Urinary bladder (tissue), 3 donors: ENCODE measurements at regions not wholly inside any gene's neighbourhood (a gene's known extent, or its start where the extent isn't known, plus 50 kb on each side); places are given as distances from the start of the nearest gene placed in this dataset.
A peak's percentile ranks its signal among the peaks of the same experiment; 100 is the strongest.
"Not testable (repeated sequence)": the region's sequence is repeated elsewhere in the genome, so short reads cannot be mapped to it uniquely, and the experiment has no call there.

Experiments used
- DNase-seq: peaks from one replicate; pipeline ENCODE4 v3.0.0-alpha.2; 2015; ENCODE audit errors: extremely low spot score
- H3K27ac ChIP-seq: one replicate; pipeline ENCODE4 v1.5.1; 2013; ENCODE audit warnings: low read depth, mild to moderate bottlenecking, moderate library complexity
- H3K36me3 ChIP-seq: one replicate; pipeline ENCODE4 v1.6.1; 2013; ENCODE audit warnings: mild to moderate bottlenecking, moderate library complexity; ENCODE audit not compliant: insufficient read depth
- H3K4me1 ChIP-seq: one replicate; pipeline ENCODE4 v1.6.1; 2013; ENCODE audit warnings: mild to moderate bottlenecking, moderate library complexity; ENCODE audit not compliant: insufficient read depth
- H3K4me3 ChIP-seq: one replicate; pipeline ENCODE4 v1.5.1; 2013; ENCODE audit warnings: low read depth, low read length
- WGBS: extraction: QIAGEN DNeasy Blood & Tissue Kit; methylation state at CpG from one replicate; pipeline ENCODE4 v1.1.7; 2013; 5-methylcytosine and 5-hydroxymethylcytosine counted together
- donor health status: healthy with polysubstance abuse.
- donor health status: healthy.

- Histone ChIP-seq H3K27ac (no peak overlapping the region), H3K4me3 (no peak overlapping the region), H3K4me1 (no peaks in the 10 kb centered on the region), H3K36me3 (no peaks in the 10 kb centered on the region)
- WGBS: 52% methylated on average over 5 of the region's 5 CpGs
- DNase-seq: no peak
Observed at GRCh38 chr15:93973287-93973686, 258.1 kb upstream of the MCTP2 start.

DNA sequence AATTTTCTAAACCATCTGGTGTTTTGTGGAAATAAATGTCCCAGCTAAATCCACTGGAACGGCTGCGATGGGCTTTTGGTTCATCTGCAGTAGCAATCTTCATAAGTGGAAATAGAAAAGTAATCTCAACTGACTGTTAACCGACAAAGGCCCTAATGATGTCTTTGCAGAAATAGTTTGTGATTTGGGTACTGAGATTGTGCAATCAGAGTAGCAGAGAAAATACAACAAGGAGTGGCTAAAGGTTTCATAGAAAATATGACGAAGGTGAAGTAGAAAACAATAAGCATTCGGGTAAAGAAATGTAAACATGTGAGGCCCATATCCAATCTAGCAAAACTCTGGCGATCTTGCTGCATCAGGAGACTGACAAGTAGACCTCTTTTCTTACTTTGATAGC is 262.6 kb upstream of the MCTP2 start:
- H3K4me3 ChIP-seq: no peak overlapping the region
- H3K27ac ChIP-seq: no peak overlapping the region
- H3K4me1 ChIP-seq: no peaks in the 10 kb centered on the region
- DNase-seq: no peak
- no peaks in the 10 kb centered on the region for H3K36me3 ChIP-seq
- 75% methylated on average over 6 of the region's 6 CpGs for WGBS

DNA sequence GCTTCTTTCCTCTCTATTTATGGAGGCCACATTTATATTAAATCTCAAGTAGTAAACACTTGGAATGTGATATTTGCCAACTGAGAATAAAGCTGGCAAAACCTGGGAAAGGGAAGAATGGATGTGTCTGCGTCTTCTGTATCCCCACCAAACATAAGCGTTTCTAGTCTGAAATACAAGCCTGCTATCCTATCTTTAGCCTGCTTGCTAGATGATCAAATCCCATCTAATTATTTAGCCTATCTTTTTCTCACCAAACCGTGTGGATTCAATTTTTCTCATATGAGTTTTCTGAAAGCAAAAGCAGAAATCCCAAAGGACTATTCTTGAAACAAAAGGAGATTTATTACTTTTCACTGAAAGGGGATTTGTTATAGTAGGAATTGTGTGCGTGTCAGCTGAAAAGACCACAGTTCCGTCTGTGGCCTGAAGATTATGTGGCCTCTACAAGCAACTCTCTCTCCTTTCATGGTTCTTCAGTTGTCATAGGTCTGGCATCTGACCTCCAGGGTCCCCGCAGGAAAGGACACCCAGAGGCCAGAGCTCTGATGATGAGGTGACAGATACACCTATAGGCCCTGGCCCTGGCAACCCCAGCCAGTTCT is 266.0 kb upstream of the MCTP2 start:
- H3K4me3 ChIP-seq: no peak overlapping the region
- H3K4me1 ChIP-seq: no peaks in the 10 kb centered on the region
- 67% methylated on average over 6 of the region's 6 CpGs for WGBS
- no peaks in the 10 kb centered on the region for H3K36me3 ChIP-seq
- no peak for DNase-seq
- no peak overlapping the region for H3K27ac ChIP-seq

GRCh38 chr15:93954985-93955571 is 276.3 kb upstream of the MCTP2 start:
- Histone ChIP-seq H3K4me3 (no peak overlapping the region), H3K4me1 (peaks cover 2% of the 10 kb centered on the region), H3K27ac (no peak overlapping the region), H3K36me3 (no peaks in the 10 kb centered on the region)
- WGBS: 44% methylated on average over 8 of the region's 8 CpGs
- DNase-seq: no peak

GRCh38 chr15:93948726-93949125 is 282.6 kb upstream of the MCTP2 start:
- Histone ChIP-seq H3K4me3 (no peak overlapping the region), H3K27ac (no peak overlapping the region), H3K36me3 (no peaks in the 10 kb centered on the region), H3K4me1 (no peaks in the 10 kb centered on the region)
- 22% methylated on average over 8 of the region's 8 CpGs for WGBS
- no peak for DNase-seq

- no peaks in the 10 kb centered on the region for H3K4me1 ChIP-seq
- H3K36me3 ChIP-seq: no peaks in the 10 kb centered on the region
- no peak overlapping the region for H3K4me3 ChIP-seq
- no peak for DNase-seq
- H3K27ac ChIP-seq: no peak overlapping the region
- 52% methylated on average over 4 of the region's 4 CpGs for WGBS
Observed at GRCh38 chr15:93943586-93943985, 287.8 kb upstream of the MCTP2 start.

DNA sequence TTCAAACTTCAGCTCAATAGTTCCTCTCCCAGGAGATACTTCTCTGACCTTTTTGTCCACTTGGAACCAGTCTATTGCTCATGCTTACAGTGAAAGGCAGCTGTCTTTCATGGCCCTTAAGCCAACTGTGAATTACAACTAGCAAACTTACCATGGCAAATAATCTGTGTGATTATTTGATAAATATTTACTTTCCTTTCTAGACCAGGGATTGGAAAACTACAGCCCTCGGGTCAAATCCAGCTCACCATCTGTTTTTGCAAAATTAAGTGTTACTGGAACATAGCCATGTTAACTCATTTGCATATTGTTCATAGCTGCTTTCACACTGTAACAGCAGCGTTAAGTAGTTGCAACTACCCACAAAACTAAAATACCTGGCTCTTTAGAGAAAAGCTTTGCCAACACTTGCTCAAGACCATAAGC is 289.1 kb upstream of the MCTP2 start:
- no peak for DNase-seq
- Histone ChIP-seq H3K36me3 (no peaks in the 10 kb centered on the region), H3K4me1 (no peaks in the 10 kb centered on the region), H3K4me3 (no peak overlapping the region), H3K27ac (no peak overlapping the region)
- WGBS: 55% methylated on average over 2 of the region's 2 CpGs

DNA sequence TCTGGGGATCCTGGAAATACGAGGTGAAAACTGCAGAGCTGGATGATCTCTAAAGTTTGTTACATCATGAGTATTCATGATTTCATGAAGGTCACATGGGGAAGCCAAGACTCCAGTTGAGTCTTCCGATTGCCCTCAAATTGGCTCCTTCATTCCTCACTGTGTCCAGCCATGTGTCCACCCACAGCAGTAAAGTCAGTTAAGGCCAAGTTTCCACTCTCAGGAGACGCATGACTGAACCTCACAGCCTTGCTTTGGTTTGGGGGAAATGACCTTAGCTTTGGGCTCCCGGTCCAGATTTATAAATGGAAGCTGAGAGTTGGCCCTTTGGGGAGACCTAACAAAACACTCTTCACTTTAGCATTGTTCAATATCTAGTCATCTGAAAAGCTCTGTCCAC is 289.7 kb upstream of the MCTP2 start:
- Histone ChIP-seq H3K27ac (no peak overlapping the region), H3K4me1 (no peaks in the 10 kb centered on the region), H3K4me3 (no peak overlapping the region), H3K36me3 (no peaks in the 10 kb centered on the region)
- no peak for DNase-seq
- WGBS: 77% methylated on average over 4 of the region's 4 CpGs

GRCh38 chr15:93940226-93940625 is 291.1 kb upstream of the MCTP2 start:
- no peaks in the 10 kb centered on the region for H3K4me1 ChIP-seq
- H3K36me3 ChIP-seq: no peaks in the 10 kb centered on the region
- H3K27ac ChIP-seq: no peak overlapping the region
- 100% methylated on average over 1 of the region's 1 CpG for WGBS
- no peak overlapping the region for H3K4me3 ChIP-seq
- no peak for DNase-seq

GRCh38 chr15:93932164-93932776 is 299.1 kb upstream of the MCTP2 start:
- Histone ChIP-seq H3K36me3 (no peaks in the 10 kb centered on the region), H3K27ac (no peak overlapping the region), H3K4me3 (no peak overlapping the region), H3K4me1 (no peaks in the 10 kb centered on the region)
- WGBS: 69% methylated on average over 5 of the region's 5 CpGs
- DNase-seq: no peak

DNA sequence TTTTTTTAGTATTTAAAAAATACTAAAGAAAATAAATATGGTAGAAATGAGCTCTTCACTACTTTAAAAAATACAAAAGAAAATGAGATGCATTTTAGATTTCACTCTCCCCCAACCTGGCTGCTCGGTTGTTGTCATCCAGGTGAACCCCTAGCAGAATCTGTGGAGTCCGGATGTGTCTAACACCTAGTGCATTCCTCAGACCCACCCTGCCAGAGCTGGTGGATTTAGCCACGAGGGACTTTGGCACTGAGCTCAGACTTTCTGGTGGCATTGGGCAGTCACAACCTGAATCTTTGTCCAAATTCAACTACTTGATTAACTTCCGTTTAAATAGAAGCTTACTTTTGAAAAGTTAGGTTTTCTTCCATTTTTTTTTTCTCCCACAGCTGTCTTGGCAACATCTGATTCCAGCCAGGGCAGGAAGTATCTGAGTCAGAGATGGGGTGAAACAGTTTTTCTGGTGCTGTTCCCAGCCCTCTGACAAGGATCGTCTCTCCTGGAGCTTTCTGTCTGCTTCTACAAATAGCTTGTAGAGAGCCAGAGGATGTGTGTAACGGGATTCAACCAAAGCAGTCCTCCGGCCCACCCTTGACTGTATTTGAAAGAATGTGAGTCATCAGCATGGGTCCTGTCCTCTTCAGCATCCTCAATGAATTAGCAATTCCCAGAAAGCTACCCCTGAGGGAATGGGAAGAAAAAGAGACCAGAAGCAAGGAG is 301.8 kb upstream of the MCTP2 start:
- no peak overlapping the region for H3K27ac ChIP-seq
- H3K4me1 ChIP-seq: no peaks in the 10 kb centered on the region
- no peak overlapping the region for H3K4me3 ChIP-seq
- H3K36me3 ChIP-seq: no peaks in the 10 kb centered on the region
- peak; percentile 3 for DNase-seq
- WGBS: 36% methylated on average over 7 of the region's 7 CpGs

DNA sequence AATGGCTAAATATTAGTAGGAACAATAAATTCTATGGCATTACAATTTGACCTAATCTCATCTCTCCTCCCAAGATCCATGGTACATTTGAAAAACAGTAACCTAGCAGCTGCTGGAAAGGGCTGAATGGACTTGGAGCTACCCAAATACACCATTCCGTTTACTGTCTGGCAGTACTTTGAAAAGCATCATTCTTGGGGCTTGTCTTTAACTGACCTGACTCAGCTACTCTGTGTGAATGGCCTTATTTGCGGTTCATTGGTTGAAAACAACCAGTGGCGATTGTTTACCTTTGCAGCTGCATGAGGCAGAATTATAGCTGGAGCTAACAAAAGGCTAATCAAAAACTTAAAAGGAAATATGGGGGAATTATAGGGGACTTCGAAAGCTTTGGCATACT is 311.2 kb upstream of the MCTP2 start:
- Histone ChIP-seq H3K27ac (no peak overlapping the region), H3K4me1 (no peaks in the 10 kb centered on the region), H3K36me3 (no peaks in the 10 kb centered on the region), H3K4me3 (no peak overlapping the region)
- no peak for DNase-seq
- WGBS: 76% methylated on average over 4 of the region's 4 CpGs

DNA sequence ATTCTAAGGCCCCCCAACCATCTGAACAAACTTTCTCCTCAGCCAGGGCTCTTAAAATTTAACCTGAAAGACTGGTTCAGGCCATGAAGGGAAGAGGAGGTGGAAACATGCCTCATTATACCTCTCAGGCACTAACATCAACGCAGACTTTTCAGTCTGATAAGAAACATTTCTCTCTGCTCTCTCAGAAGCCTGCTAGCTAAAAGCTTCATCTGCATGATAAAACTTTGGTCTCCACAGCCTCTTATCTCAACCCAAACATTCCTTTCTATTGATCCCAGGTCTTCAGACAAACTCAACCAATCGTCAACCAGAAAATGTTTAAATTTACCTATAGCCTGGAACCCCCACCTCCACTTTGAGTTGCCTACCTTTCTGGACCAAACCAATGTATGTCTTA is 312.6 kb upstream of the MCTP2 start:
- not testable (repeated sequence) for H3K27ac ChIP-seq, H3K4me3 ChIP-seq, H3K4me1 ChIP-seq, DNase-seq, H3K36me3 ChIP-seq
- WGBS: 32% methylated on average over 2 of the region's 2 CpGs

- Histone ChIP-seq H3K27ac (no peak overlapping the region), H3K4me1 (no peaks in the 10 kb centered on the region), H3K4me3 (no peak overlapping the region), H3K36me3 (no peaks in the 10 kb centered on the region)
- WGBS: 96% methylated on average over 1 of the region's 1 CpG
- DNase-seq: no peak
Observed at GRCh38 chr15:93917181-93917580, 314.2 kb upstream of the MCTP2 start.
